GM19324 (cell line): ENCODE measurements at regions not wholly inside any gene's neighbourhood (a gene's known extent, or its start where the extent isn't known, plus 50 kb on each side); places are given as distances from the start of the nearest gene placed in this dataset.

Experiments
- ATAC-seq: cut with Tn5 transposase; IDR thresholded peaks from one replicate; pipeline ENCODE4 v1.9.1; 2021; ENCODE audit warnings: mild to moderate bottlenecking, moderate library complexity; ENCODE audit not compliant: unreplicated experiment, low FRiP score

GRCh38 chr22:49152939-49153770 is 674.5 kb downstream of the BRD1 start:
- no peak for ATAC-seq

DNA sequence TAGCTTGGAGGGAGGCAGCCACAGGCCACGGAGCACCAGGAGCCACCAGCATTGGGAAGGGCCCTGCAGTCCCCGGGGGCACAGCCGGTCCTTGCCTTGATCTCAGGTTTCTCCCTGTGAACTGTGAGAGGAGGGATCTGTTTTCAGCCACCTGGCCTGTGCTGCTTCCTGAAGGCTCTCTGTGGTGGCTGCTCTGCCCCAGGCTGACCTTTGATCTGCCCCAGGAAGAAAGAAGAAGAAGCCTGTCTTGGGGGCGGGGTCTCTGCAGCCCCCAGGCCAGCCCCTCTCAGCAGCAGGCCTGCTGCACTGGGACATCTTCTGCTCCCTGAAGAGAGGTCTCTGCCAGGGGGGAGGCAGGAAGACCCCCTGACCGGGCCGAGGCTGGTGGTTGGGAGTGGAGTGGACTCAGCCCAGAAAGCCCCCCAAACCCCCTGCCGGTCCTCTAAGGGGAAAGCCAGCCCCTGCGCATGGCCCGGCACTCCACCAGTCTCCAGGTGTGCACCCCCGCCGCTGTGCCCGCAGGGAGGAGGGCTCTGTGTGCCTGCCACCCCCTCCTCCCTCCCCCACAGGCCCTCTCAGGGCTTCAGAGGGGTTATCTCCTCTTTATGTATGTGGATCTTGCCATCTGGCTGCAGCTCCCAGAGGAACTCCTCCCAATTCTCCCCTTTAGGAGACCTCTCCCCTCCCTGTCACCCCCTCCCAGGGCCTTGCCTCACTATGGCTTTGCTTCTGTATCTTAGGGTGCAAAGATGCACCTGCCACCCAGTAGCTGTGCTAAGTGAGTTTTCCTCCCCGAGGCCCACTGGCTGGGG is 675.3 kb downstream of the BRD1 start:
- ATAC-seq, result no peak

GRCh38 chr22:49151256-49152126 is 676.2 kb downstream of the BRD1 start:
- ATAC-seq, result no peak

- no peak for ATAC-seq
Observed at GRCh38 chr22:49150801-49151221, 676.9 kb downstream of the BRD1 start.

GRCh38 chr22:49149721-49150608 is 677.7 kb downstream of the BRD1 start:
- no peak for ATAC-seq

GRCh38 chr22:49148895-49149418 is 678.7 kb downstream of the BRD1 start:
- ATAC-seq, result no peak

GRCh38 chr22:49147617-49148175 is 680.0 kb downstream of the BRD1 start:
- ATAC-seq, result no peak

DNA sequence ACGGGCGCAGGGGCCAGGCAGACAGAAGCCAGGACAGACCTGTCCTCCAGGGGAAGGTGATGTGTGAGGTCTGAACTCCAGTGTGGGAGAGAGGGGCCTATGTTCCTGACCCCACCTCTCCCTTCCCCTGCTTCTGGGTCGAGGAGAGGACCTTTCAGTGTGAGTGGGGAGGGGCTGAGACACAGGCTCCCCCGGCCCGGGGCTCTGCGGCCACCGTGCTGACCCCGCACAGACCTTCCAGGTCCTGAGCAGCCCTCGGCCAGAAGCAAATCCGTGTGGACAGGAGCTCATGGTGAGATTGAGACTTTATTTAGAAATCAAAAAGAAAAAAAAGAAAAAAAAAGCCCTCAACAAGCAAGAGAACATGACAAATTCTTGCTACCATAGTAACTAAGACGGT is 680.5 kb downstream of the BRD1 start:
- ATAC-seq, result no peak

GRCh38 chr22:49146511-49146910 is 681.2 kb downstream of the BRD1 start:
- ATAC-seq, result no peak

- ATAC-seq, result no peak
Observed at GRCh38 chr22:49143812-49144211, 683.9 kb downstream of the BRD1 start.

GRCh38 chr22:49142891-49143290 is 684.8 kb downstream of the BRD1 start:
- no peak for ATAC-seq

DNA sequence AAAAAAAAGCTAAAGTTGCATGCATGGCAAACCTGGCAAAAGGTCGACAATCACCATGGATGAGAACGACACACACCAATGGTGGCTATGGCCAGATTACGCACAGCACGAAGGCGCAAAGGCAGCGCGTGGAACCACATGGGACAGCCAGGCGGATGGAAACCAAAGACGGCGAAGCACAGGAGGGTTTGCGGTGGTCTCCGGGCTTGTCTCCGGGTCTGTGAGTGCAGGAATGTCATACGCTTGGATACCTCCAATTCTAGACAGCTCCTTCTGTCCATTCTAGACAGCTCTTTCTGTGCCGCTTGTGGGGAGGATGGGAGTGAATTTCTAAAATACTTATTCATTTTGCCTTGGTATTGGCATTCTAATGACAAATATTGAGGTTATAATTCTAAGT is 685.4 kb downstream of the BRD1 start:
- no peak for ATAC-seq

- no peak for ATAC-seq
Observed at GRCh38 chr22:49141761-49142160, 685.9 kb downstream of the BRD1 start.

DNA sequence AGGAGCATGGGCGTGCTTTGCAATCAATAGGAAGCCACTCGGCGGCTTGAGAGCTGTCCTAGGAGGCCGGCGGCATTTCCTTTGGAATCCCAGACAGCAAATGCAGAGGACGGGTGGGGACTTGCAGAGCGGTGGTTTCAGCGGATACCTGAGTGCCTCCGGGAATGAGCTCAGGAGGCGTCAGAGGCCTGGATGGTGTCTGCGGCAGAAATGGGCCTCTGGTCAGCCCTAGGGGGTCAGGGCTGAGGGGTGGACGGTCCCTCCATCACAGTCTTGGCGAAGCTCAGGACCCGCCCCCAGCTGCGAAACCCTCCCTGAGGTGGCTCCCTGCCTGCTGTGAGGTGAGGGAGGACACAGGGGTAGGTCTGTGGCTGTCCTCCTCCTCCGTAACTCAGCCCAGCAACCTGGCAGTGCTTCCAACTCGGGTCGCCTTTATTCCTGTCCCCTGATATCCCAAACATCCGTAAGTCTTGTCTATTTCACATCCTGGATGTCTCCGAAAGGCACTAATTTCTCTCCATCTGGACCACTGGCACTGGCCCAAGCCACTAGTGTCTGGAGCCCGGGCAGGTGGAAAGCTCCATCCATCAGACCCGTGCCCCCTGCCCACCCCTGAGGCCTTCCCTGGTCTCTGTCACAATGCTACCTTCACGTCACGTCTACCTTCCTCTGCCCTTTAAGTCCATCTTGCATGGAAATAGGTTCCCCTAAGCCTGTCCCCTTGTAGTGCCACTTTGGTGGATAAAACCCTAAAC is 686.6 kb downstream of the BRD1 start:
- ATAC-seq, result no peak

DNA sequence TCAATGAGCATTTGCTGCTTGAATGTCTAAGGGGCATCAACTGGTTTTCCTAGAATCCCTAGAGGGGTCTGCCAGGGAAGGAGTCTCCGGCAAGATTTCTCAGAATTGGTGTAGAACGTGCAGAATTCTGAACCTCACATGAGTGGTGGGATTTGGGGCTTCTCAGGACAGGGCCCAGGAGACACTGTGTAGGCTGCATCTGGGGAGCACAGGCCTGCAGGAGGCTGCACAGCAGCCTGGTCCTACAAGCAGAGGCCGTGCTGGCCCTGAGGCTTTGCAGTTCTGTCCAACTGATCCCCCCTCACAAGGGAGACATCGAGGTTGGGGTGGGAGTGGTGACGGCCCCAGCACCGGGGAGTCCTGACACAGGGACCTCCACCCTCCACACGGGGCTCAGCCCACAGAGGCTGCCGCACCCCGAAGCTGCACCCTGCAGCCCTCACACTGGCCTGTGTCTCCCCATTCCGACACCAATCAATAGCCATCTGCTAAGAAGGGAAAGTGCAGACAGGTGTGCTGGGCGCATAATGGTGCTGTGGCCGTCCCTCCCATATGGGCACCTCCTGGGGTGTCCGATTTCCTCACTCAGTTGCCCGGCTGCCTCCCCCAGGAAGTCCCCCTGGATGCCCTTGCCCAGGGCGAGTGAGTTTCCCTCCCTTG is 688.1 kb downstream of the BRD1 start:
- no peak for ATAC-seq

GRCh38 chr22:49138250-49138790 is 689.4 kb downstream of the BRD1 start:
- no peak for ATAC-seq

- no peak for ATAC-seq
Observed at GRCh38 chr22:49137206-49137840, 690.4 kb downstream of the BRD1 start.
